Neutrophil (primary cell): ENCODE measurements at regions not wholly inside any gene's neighbourhood (a gene's known extent, or its start where the extent isn't known, plus 50 kb on each side); places are given as distances from the start of the nearest gene placed in this dataset.
"Not testable (repeated sequence)": the region's sequence is repeated elsewhere in the genome, so short reads cannot be mapped to it uniquely, and the experiment has no call there.

ENCODE experiments used
- H3K27ac ChIP-seq: fragments of 200-600 bp; sonication (generic); 2 replicates; pipeline ENCODE4 v1.5.1; 2016; ENCODE audit warnings: mild to moderate bottlenecking, moderate library complexity
- H3K27me3 ChIP-seq: fragments of 200-600 bp; sonication (generic); 2 replicates; pipeline ENCODE4 v1.6.0; 2016; ENCODE audit warnings: mild to moderate bottlenecking
- H3K36me3 ChIP-seq: fragments of 200-600 bp; sonication (generic); 2 replicates; pipeline ENCODE4 v1.5.1; 2017
- H3K4me1 ChIP-seq, 2 experiments: fragments of 200-600 bp in 1 of 2; sonication (generic) in 1 of 2; 1 replicate in 1 of 2; 2 replicates in 1 of 2; pipeline versions ENCODE4 v1.5.1 to v1.6.1; 2013 to 2016; ENCODE audit warnings: low read depth in 1 of 2, low read length in 1 of 2, mild to moderate bottlenecking in 1 of 2, moderate library complexity in 1 of 2; ENCODE audit not compliant: control insufficient read depth in 1 of 2, insufficient read depth in 1 of 2
- H3K4me3 ChIP-seq, 2 experiments: fragments of 200-600 bp in 1 of 2; sonication (generic) in 1 of 2; 1 replicate in 1 of 2; 2 replicates in 1 of 2; pipeline ENCODE4 v1.5.1; 2013 to 2016; ENCODE audit warnings: low read depth in 1 of 2, low read length in 1 of 2, mild to moderate bottlenecking in 1 of 2, moderate library complexity in 1 of 2
- H3K9me3 ChIP-seq: fragments of 200-600 bp; sonication (generic); 2 replicates; pipeline ENCODE4 v1.5.1; 2016
- CTCF ChIP-seq: fragments of 200-600 bp; sonication (generic); IDR thresholded peaks from 2 replicates; pipeline ENCODE4 v1.5.1; 2016; ENCODE audit warnings: antibody characterized with exemption

GRCh38 chr7:16954321-16954720 lies 72.5 kb upstream of the AGR3 start:
- Histone ChIP-seq H3K27me3 (no peaks in the 10 kb centered on the region), H3K36me3 (no peaks in the 10 kb centered on the region), H3K4me3 (no peak overlapping the region), H3K4me1 (no peaks in the 10 kb centered on the region), H3K9me3 (no peaks in the 10 kb centered on the region), H3K27ac (no peak overlapping the region)
- no peak for TF ChIP-seq CTCF

GRCh38 chr7:16958724-16959123 lies 76.9 kb upstream of the AGR3 start:
- TF ChIP-seq CTCF: no peak
- Histone ChIP-seq H3K27ac (no peak overlapping the region), H3K4me3 (no peak overlapping the region), H3K27me3 (no peaks in the 10 kb centered on the region), H3K9me3 (no peaks in the 10 kb centered on the region), H3K36me3 (no peaks in the 10 kb centered on the region), H3K4me1 (no peaks in the 10 kb centered on the region)

DNA sequence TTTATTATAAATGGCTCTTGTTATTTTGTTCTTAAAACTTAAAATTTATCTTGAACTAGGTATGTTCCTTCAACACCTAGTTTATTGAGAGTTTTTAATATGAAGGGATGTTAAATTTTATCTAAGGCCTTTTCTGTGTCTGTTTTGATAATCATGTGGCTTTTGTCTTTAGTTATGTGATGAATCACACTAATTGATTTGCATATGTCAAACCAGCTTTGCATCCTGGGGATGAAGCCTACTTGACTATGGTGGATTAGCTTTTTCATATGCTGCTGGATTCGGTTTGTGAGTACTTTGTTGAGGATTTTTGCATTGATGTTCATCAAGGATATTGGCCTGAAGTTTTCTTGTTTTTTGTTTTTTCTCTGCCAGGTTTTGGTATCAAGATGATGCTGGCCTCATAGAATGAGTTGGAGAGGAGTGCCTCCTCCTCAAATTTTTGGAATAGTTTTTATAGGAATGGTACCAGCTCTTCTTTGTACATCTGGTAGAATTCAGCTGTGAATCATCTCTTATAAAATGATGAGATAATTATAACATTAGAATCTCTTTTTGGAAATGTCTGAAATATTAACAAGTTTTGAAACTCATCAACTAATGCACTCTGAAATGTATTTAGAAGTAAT lies 78.7 kb upstream of the AGR3 start:
- H3K4me1 ChIP-seq: no peaks in the 10 kb centered on the region
- no peak for TF ChIP-seq CTCF
- H3K4me3 ChIP-seq: no peak overlapping the region
- no peaks in the 10 kb centered on the region for H3K27me3 ChIP-seq
- H3K27ac ChIP-seq: no peak overlapping the region
- H3K36me3 ChIP-seq: no peaks in the 10 kb centered on the region
- no peaks in the 10 kb centered on the region for H3K9me3 ChIP-seq

GRCh38 chr7:16961641-16962040 lies 79.9 kb upstream of the AGR3 start:
- TF ChIP-seq CTCF: no peak
- no peaks in the 10 kb centered on the region for H3K9me3 ChIP-seq
- no peaks in the 10 kb centered on the region for H3K27me3 ChIP-seq
- no peaks in the 10 kb centered on the region for H3K36me3 ChIP-seq
- no peaks in the 10 kb centered on the region for H3K4me1 ChIP-seq
- no peak overlapping the region for H3K27ac ChIP-seq
- H3K4me3 ChIP-seq: no peak overlapping the region

- no peak overlapping the region for H3K4me3 ChIP-seq
- no peak overlapping the region for H3K27ac ChIP-seq
- no peaks in the 10 kb centered on the region for H3K36me3 ChIP-seq
- no peaks in the 10 kb centered on the region for H3K4me1 ChIP-seq
- H3K9me3 ChIP-seq: no peaks in the 10 kb centered on the region
- TF ChIP-seq CTCF: no peak
- no peaks in the 10 kb centered on the region for H3K27me3 ChIP-seq
Measured at GRCh38 chr7:16963044-16963443, 81.3 kb upstream of the AGR3 start.

- H3K27me3 ChIP-seq, H3K9me3 ChIP-seq, H3K27ac ChIP-seq, H3K4me1 ChIP-seq, H3K36me3 ChIP-seq, H3K4me3 ChIP-seq: not testable (repeated sequence)
Measured at GRCh38 chr7:16965697-16966096, 83.9 kb upstream of the AGR3 start.
